GM12875 (cell line): ENCODE measurements at regions not wholly inside any gene's neighbourhood (a gene's known extent, or its start where the extent isn't known, plus 50 kb on each side); places are given as distances from the start of the nearest gene placed in this dataset.

Source experiments
- H3K4me3 ChIP-seq: one replicate; pipeline ENCODE4 v1.5.1; 2011; ENCODE audit warnings: low read depth, low read length, control low read depth
- CTCF ChIP-seq: IDR thresholded peaks from 2 replicates; pipeline ENCODE4 v1.5.1; 2011; ENCODE audit warnings: low read depth, mild to moderate bottlenecking, control low read depth, inconsistent platforms, low read length, moderate library complexity, borderline replicate concordance; ENCODE audit not compliant: insufficient read depth

GRCh38 chr14:100381395-100382105 lies 58.4 kb downstream of the SLC25A47 start:
- TF ChIP-seq CTCF, result no peak

GRCh38 chr14:100382106-100382455 lies 58.9 kb downstream of the SLC25A47 start:
- H3K4me3 ChIP-seq, result no peak overlapping the region
- no peak for TF ChIP-seq CTCF

More at GRCh38 chr14:100381395-100382105, 58.4 kb downstream of the SLC25A47 start:
- H3K4me3 ChIP-seq, result no peak overlapping the region

GRCh38 chr14:100383727-100384158 lies 60.6 kb downstream of the SLC25A47 start:
- no peak overlapping the region for H3K4me3 ChIP-seq
- peak; percentile 90 for TF ChIP-seq CTCF

GRCh38 chr14:100384277-100384676 lies 61.1 kb downstream of the SLC25A47 start:
- TF ChIP-seq CTCF, result no peak
- no peak overlapping the region for H3K4me3 ChIP-seq

- TF ChIP-seq CTCF, result no peak
- H3K4me3 ChIP-seq, result no peak overlapping the region
These were observed 62.0 kb downstream of the SLC25A47 start for GRCh38 chr14:100384819-100385813.

- TF ChIP-seq CTCF, result no peak
- H3K4me3 ChIP-seq, result no peak overlapping the region
These were observed 63.0 kb downstream of the SLC25A47 start for GRCh38 chr14:100386121-100386520.
